Body of pancreas (tissue), 4 donors: ENCODE measurements at regions not wholly inside any gene's neighbourhood (a gene's known extent, or its start where the extent isn't known, plus 50 kb on each side); places are given as distances from the start of the nearest gene placed in this dataset.

Experiments used
- CTCF ChIP-seq, 7 experiments: fragments of 450-650 bp in 4 of 7; fragments of 200-600 bp in 3 of 7; sonication (generic) in 3 of 7; IDR thresholded peaks; one replicate each; pipeline ENCODE4 v1.5.1; 2016 to 2019; ENCODE audit warnings: antibody characterized with exemption in 7 of 7
- POLR2A ChIP-seq, 3 donors: fragments of 450-650 bp; IDR thresholded peaks; one replicate each; pipeline ENCODE4 v1.6.1; 2016; ENCODE audit warnings: antibody characterized with exemption in 3 of 3, mild to moderate bottlenecking in 2 of 3

DNA sequence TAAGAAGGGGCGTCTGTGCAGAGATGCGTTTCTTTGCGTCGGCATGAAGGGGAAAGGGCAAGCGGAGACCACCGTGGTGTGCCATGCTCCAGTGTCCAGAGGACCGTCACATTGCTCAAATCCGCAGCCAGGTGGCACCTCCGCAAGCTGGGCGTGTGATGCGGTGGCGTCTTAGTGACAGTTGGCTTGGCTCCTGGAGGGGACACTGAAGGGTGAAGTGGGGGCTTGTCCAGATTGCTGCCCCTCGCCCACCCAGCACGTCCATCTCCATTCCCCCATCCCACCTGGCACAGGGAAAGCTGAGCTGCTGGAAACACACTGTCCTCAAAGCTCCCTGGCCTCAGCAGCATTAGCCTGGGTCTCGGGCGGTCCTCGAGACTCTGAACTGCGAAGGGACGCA, 135.3 kb downstream of the SOX1 start:
- TF ChIP-seq CTCF (IDR thresholded peaks at IDR 0.05) (no peak), POLR2A (IDR thresholded peaks at IDR 0.05) (no peak)
